ENCODE measurements at regions not wholly inside any gene's neighbourhood (a gene's known extent, or its start where the extent isn't known, plus 50 kb on each side); places are given as distances from the start of the nearest gene placed in this dataset.

DNA sequence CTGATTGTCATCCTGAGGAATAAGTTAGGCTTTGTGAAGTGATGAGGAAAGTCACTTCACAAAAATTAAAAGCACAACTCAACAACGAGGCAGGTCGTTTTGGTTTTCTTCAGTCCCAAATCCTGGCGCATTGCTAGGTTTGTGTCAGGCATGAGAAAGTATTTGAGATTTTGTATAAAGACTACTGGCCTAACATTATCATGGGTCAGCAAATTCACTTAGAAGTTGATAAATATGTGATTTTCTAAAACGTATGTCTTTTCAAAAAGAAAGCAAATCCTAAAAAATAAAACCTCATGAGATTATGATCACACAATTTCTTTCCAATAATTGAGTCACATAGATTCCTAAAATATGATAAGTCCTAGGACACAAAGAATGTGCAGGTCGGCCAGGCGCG, 395.8 kb upstream of the RORA start:
- Histone ChIP-seq H3K9ac (ENCODE audit: insufficient read depth in 1 of 2, low read depth in 2 of 2, low read length in 2 of 2) (no peak overlapping the region), H3K27me3 (ENCODE audit: control insufficient read depth in 2 of 2, insufficient read depth in 2 of 2, low read length in 2 of 2) (peaks cover 0 to 11% of the 10 kb centered on the region in 2 experiments; a peak in 2 of 5 replicates), H3K9me1 (ENCODE audit: control insufficient read depth, insufficient read depth, low read length) (no peaks in the 10 kb centered on the region), H3K79me2 (ENCODE audit: control insufficient read depth, insufficient read depth, low read length) (no peaks in the 10 kb centered on the region), H3K9me3 (replicated peaks; ENCODE audit: control insufficient read depth, insufficient read depth, low read depth, low read length) (no peaks in the 10 kb centered on the region), H3K36me3 (ENCODE audit: control insufficient read depth, insufficient read depth, low read length) (no peaks in the 10 kb centered on the region), H3K4me3 (no peak overlapping the region), H3K4me2 (ENCODE audit: insufficient read depth, low read length) (no peak overlapping the region), H3K27ac (ENCODE audit: extremely low read depth, low read depth, low read length) (no peak overlapping the region), H4K20me1 (replicated peaks; ENCODE audit: control insufficient read depth, insufficient read depth, low read length) (no peaks in the 10 kb centered on the region), H3K4me1 (replicated peaks in 1 of 2; ENCODE audit: control insufficient read depth in 2 of 2, insufficient read depth in 2 of 2, low read length in 2 of 2) (peaks cover 0 to 5% of the 10 kb centered on the region in 2 experiments; a peak in 2 of 5 replicates), H2AFZ (ENCODE audit: low read depth, low read length) (no peak overlapping the region)
- no TSS peak for BruUV-seq (replicated peaks)
- TF ChIP-seq, protein P1, sequence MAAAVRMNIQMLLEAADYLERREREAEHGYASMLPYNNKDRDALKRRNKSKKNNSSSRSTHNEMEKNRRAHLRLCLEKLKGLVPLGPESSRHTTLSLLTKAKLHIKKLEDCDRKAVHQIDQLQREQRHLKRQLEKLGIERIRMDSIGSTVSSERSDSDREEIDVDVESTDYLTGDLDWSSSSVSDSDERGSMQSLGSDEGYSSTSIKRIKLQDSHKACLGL (CRISPR knock-in tag; IDR thresholded peaks at IDR 0.05; ENCODE audit: borderline replicate concordance, poor library complexity, severe bottlenecking): no peak
- TF ChIP-seq BRF1 (IDR thresholded peaks at IDR 0.05; ENCODE audit: borderline replicate concordance, extremely low read depth, insufficient read length): no peak
- TF ChIP-seq ZNF124 (CRISPR knock-in tag; IDR thresholded peaks at IDR 0.05): no peak
- TF ChIP-seq, protein P2, sequence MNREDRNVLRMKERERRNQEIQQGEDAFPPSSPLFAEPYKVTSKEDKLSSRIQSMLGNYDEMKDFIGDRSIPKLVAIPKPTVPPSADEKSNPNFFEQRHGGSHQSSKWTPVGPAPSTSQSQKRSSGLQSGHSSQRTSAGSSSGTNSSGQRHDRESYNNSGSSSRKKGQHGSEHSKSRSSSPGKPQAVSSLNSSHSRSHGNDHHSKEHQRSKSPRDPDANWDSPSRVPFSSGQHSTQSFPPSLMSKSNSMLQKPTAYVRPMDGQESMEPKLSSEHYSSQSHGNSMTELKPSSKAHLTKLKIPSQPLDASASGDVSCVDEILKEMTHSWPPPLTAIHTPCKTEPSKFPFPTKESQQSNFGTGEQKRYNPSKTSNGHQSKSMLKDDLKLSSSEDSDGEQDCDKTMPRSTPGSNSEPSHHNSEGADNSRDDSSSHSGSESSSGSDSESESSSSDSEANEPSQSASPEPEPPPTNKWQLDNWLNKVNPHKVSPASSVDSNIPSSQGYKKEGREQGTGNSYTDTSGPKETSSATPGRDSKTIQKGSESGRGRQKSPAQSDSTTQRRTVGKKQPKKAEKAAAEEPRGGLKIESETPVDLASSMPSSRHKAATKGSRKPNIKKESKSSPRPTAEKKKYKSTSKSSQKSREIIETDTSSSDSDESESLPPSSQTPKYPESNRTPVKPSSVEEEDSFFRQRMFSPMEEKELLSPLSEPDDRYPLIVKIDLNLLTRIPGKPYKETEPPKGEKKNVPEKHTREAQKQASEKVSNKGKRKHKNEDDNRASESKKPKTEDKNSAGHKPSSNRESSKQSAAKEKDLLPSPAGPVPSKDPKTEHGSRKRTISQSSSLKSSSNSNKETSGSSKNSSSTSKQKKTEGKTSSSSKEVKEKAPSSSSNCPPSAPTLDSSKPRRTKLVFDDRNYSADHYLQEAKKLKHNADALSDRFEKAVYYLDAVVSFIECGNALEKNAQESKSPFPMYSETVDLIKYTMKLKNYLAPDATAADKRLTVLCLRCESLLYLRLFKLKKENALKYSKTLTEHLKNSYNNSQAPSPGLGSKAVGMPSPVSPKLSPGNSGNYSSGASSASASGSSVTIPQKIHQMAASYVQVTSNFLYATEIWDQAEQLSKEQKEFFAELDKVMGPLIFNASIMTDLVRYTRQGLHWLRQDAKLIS (CRISPR knock-in tag; IDR thresholded peaks at IDR 0.05): no peak
- TF ChIP-seq ZNF316 (IDR thresholded peaks at IDR 0.05): peak; percentile 52
- no peak for TF ChIP-seq ZNF408 (CRISPR knock-in tag; IDR thresholded peaks at IDR 0.05; ENCODE audit: low read depth)
- DNase-seq (ENCODE audit: extremely low read depth in 1 of 4, low spot score in 3 of 4) (no peak), FAIRE-seq (no peak), ATAC-seq (no peak)
- in situ Hi-C loops (cut with MboI): loop anchor here (10.0 kb wide), 1 partner anchor 450 kb away; no protein-coding TSS in a partner anchor
- ChIA-PET CTCF (ENCODE audit: low intra/inter-chr PET ratio) (no interaction called here), POLR2A (interaction anchor here (0.6 kb wide), 1 partner anchor 202 kb away, joined by 3 read pairs; no protein-coding TSS in a partner anchor)
- intact Hi-C loops (cut with micrococcal nuclease): no loop called here
- WGBS (ENCODE audit: insufficient coverage, low coverage, missing lambda C conversion rate): 3% methylated on average over 7 of the region's 7 CpGs

Data from K562 (cell line).